GM19239 (cell line): ENCODE measurements at regions not wholly inside any gene's neighbourhood (a gene's known extent, or its start where the extent isn't known, plus 50 kb on each side); places are given as distances from the start of the nearest gene placed in this dataset.
A peak's percentile ranks its signal among the peaks of the same experiment; 100 is the strongest.

Source experiments
- DNase-seq: peaks from one replicate; pipeline ENCODE4 v3.0.0; 2011; ENCODE audit warnings: low spot score; ENCODE audit not compliant: insufficient read length
- FAIRE-seq: peaks from 2 replicates; lab custom pipeline; 2011; peaks lifted over from hg19 to GRCh38; lab: Jason Lieb, UNC

DNA sequence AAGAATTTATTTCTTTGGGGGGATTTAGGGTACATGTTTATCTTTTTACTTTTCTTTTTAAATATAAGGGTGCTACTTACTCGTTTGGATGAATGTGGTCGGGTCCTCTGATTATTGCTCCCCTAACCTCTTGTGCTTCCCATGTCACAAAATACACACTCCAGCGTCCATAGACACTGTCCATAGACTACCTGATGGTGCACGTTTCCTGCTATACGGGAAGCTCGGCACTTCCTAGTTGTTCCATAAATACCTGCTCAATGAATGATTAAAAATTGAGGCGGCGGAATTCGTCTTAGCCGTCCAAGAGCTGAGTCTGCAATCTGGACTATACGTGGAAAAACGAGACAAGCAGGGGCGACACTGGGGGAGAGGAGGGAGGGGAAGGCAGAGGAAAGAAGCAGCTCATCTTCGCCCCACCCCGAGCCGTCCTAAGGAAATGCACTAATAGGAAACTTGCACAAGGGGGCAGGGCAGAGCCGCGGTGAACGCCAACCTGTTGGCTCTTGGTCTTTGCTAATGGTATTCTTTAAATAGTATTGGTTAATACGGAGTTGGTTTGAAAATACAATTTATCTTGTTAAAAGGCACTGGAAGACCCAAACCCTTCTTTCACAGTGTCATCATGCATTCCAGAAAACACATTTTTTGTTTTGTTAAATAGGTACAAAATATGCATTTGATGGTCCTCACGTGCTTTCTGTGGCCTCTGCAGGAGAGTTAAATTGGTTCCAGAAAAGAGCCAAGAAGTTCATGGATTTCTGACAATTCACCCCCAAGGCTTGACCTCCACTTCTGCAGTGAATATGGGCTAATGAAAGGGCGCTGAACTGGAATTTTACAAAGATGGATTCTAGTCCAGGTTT lies 73.0 kb upstream of the KCTD1 start:
- DNase-seq, result peak; percentile 20

GRCh38 chr18:26619350-26619749 lies 71.0 kb upstream of the KCTD1 start:
- FAIRE-seq (no peak), DNase-seq (no peak)

More for the DNA sequence above, 73.0 kb upstream of the KCTD1 start:
- peak; percentile 18 for FAIRE-seq

DNA sequence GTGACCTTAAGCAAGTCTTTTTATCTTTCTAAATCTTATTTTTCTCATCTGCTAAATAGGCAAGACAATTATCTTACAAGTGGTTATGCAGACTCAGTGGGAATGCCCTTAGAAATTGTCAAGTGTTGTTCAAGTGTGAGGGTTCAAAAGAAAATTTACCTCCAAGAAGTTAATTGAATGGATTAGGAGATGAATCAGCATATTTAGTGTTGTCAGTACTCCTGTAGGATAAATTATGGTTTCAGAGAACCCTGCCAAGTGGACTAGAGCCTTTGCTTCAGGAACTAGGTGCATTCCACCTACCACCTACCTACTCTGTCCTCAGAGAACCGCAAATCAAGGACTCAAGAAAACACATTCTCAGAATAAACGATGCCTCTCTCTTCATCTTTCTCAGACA lies 69.8 kb upstream of the KCTD1 start:
- FAIRE-seq, result no peak
- DNase-seq, result no peak

- FAIRE-seq (no peak), DNase-seq (no peak)
Measured at GRCh38 chr18:26617151-26617554, 68.8 kb upstream of the KCTD1 start.

GRCh38 chr18:26614374-26614773 lies 66.0 kb upstream of the KCTD1 start:
- FAIRE-seq (no peak), DNase-seq (no peak)
